ENCODE measurements at regions not wholly inside any gene's neighbourhood (a gene's known extent, or its start where the extent isn't known, plus 50 kb on each side); places are given as distances from the start of the nearest gene placed in this dataset.

DNA sequence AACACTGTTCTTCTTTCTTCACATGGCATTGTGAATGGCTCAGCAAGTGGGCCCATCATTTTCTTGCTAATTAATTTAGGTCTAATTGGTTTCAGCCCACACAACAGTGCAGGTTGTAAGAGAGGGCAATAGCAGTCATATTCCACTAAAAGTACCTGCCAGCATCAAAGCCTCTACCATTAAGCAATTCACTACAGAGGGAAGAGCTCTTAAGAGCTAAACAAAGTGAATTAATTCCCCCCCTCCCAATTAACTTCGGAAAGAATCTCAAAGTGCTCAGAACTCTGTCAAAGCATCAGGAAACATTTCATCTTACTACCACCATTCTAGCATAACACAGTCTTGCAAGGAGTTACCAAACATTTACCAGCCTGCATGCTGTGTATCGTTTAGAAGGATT lies 133.9 kb upstream of the UBASH3B start:
- no peak for DNase-seq

DNA sequence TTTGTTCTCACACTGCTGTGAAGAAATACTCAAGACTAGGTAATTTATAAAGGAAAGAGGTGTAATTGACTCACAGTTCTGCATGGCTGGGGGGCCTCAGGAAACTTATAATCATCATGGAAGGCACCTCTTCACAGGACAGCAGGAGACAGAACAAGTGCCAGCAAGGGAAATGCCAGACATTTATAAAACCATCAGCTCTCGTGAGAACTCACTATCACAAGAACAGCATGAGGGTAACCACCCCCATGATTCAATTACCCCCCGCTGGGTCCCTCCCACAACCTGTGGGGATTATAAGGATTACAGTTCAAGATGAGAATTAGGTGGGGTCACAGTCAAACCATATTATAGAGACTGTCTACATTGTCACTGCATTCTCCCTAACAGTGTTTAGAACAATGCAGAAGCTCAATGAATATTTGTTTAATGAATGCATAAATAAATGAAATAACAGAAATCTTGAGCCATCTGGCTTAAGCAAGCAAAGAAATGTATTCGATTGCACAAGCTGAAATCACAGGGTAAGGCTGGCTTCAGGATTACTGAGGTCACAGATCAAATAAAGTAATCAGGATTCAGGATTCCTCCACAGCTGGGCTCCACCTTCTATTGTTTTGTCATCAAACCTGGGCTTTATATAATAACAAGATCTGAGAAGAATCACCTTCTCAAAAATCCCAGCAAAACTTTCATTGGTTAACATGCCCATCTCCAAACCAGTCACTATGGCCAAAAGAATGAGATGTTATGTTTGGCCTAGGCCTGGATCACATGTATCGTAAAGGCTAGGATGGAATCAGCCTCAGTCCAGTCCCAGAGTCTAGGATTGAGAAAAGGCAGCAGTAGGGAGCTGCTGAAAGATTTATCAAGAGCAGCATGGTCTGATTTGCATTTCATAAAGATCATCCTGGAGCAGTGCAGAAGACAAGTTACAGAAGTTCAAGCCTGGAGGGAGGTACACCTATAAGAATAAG lies 137.8 kb upstream of the UBASH3B start:
- no peak for DNase-seq

DNA sequence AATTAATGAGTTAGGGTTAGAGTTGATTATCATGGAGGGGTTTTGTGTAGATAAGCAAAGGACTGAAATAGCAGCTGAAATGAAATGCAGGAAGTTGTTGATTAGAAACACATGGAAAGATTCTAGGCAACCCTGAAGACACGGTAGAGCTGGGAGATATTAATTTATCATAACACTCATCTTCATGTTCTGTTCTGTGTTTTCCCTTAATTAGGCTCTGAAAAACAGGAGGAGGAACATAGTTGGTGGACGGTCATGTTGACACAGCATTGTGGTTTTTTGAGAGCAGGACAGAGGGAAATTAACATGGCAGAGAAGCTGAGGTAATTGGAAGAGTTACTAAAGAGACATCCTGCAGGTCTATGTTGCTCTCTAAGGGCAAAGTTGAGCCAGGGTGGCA lies 138.8 kb upstream of the UBASH3B start:
- DNase-seq = no peak

DNA sequence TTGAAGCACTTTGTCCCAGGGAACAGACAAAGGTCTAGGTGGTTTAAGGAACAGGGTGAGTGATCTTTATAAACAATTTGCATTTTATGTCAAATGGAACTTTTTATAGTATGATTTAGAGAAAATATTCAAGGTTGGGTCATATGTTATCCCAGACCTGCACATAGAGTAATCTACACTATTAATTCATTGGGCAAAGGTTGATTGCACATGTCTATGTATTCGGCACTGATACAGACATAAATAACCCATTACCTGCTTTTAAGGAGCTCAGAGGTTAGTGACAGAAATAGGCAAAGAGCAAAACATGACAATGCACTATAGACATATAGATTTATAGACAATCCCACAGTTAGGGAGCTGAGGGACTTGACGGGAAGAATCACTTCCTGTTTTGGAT lies 141.5 kb upstream of the UBASH3B start:
- DNase-seq = no peak

DNA sequence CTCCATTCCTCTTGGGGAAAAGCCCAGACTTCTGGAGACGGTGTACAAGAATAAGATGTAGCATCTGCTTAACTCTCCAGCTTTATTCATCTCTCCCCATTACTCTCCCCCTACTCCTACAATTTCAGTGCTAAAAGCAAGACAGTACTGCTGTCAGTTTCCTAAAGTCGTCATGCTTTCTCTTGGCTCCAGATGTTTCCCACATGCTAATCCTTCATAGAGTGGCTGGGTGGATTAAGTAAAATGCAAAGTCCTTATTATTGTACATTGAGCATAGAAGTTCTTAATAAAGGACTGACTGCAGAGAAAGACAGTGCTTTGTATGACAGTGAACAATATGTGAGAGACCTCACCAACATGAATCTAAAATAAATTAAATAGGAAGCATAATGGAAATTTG lies 142.2 kb upstream of the UBASH3B start:
- DNase-seq = no peak

DNA sequence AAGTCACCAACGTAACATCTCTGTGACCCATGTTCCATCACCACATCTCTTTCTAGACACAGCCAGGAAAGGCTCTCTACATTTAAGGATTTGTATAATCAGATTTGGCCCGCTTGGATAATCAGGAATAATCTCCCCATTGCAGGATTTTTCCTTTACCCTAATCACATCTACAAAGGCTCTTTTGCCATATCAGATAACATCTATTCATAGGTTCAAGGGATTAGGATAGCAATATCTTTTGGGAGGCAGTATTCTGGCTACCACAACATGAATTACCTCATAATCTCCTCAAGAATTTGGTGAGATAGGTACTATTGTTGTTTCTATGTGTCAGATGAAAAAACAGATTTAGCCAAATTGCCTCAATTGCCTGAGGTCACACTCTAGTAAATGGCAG lies 142.8 kb upstream of the UBASH3B start:
- DNase-seq = no peak

DNA sequence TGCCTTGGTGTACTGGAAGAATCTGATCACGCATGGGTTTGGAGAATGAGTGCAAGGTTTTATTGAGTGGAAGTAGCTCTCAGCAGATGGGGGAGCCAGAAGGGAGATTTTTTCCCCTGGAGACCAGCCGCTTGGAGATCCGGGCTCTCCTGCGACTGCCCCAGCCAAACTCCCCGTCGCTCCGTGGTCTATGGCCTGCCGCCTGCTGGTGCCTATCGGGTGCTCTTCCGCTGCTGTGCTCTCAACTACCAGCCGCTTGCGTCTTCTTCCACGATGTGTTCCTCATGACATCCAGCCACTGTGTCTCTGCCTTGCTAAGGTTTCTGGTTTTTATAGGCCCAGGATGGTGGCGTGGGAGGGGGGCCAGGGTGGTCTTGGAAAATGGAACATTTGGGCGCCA lies 145.6 kb upstream of the UBASH3B start:
- no peak for DNase-seq

DNA sequence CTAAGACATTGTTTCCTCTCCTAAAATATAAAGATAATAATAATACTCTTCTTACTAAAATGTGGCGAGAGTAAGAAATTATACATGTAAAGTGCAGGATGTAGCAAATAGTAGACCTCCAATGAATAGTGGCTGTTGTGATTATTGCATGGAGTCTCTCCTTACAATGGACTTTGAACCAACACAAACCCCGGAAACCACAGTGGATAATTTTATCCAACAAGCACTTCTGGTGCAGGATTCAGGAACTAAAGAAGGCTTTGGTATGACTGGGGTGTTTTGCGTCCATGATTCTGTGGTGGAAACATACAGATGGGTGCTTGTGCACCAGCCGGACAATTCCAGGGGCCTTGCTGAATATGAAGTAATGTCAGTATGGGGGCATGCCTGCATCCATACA lies 146.4 kb upstream of the UBASH3B start:
- DNase-seq = no peak

DNA sequence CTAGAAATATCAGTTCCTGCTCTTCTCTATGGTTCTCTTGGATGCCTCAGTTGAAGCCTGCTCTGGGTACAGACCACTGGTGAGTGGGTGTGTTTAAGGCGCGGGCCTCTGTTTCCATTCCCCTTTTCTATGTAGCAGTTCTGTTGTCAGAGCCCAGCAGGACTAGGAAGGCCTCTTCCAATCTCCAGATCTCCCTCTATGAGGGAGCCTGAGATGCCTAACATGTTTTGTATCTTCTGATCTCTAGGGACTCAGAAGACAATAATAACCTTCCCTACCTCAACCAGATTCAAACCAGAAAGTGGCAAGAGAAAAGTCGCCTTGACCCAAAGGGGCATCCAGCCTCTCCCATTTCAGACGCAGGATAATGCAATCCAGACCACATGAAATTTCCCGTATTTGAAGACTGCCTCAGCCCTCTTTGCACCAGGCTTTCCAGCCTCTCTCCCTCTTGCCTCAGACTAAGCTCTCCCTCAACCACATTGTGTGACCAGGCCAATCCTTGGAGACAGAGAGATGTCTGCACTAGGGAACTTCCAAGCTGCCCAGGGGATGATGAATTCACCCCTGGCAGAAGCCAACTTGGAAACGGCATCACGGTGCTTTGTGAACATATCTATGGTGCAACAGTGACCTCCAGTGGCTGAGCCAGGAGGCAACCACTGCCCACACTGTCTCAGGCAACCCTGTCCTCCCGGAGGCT lies 150.1 kb upstream of the UBASH3B start:
- peak; percentile 32 for DNase-seq

DNA sequence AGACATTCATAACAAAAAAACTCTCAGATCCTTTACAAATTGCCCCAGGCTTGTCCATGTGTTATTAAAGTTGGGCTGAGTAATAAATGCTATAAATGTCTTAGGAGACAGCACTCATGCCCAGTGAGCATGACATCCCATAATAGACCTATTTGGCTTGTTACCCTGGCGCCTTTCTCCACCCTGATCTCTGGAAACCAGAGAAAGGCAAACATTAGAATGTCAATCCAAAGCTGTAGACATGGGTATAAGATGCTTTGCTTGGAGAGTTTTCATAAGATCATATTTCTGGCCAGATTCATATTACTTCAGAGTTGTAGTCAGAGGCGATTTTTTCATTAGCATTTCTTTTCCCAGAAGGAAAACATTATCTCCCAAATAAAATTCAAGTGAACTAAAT lies 161.3 kb upstream of the UBASH3B start:
- no peak for DNase-seq

DNA sequence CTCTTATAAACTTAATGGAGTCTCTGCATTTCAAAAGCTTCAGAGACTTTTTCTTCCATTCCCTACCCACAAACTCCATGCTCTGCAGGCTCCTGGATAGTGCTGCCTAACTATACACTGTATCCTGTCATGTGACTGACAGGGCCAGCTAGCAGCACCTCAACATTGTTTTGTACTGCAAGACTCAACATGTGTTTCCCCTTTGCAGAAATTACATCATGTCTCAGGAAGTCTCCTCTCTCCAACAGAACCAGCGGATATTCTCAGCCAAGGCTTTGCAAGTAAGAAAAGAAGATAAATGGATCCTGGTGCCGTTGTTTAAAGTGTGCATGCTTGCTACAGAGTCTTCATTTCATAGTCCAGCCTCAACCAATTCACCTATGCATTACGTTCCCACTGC lies 164.0 kb upstream of the UBASH3B start:
- DNase-seq = no peak

DNA sequence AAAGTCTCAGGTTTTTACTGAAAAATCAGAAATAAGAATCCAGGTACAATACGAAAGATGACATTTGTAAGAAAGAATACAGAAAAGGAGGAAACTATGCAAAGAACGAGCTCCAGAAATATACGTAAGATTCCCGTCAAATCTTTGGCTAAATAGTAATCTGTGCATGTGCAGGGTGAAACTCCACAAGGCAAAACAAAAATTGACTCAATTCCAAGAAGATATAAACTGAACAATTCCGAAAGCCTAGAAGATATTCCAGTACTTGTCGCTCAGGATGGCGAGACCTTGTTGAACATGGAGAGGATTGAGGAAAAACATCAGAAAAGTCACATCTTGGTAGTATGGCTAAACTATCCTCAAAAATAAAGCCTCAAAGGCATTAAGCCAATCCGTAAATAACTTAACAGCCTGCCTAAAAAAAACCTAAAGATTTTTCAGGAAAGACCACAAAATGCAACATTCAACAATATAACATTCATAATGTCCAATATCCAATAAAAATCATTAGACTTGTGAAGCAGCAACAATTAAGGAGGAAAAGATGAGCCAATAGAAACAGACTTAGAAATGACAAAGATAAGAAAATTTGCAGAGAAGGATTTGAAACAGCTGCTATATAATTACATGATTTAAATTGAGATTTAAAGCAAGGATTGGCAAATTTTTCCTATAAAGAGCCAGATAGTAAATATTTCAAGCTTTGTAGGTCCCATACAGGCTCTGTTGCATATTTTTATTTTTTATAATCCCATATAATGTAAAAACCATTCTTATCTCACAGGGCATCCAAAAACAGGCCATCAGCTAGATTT lies 166.4 kb upstream of the UBASH3B start:
- DNase-seq = no peak

DNA sequence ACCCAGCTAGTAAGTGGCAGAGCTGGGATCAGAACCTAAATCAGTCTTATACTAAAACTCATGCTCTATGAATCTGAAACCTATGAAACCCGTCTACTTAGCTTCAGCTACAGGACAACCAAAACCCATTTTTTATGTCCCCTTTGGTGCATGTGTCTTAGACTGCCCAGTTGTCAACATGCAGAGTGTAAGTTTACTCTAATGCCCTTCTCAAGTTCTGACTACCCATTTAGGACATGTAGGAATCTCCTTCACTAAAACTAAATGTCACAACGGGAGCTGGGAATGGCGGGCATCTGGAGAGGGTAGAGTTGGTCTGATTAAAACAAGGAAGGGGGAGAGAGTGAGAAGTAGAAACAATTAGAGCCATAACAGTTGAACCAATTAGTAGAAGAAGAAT lies 167.9 kb upstream of the UBASH3B start:
- no peak for DNase-seq

DNA sequence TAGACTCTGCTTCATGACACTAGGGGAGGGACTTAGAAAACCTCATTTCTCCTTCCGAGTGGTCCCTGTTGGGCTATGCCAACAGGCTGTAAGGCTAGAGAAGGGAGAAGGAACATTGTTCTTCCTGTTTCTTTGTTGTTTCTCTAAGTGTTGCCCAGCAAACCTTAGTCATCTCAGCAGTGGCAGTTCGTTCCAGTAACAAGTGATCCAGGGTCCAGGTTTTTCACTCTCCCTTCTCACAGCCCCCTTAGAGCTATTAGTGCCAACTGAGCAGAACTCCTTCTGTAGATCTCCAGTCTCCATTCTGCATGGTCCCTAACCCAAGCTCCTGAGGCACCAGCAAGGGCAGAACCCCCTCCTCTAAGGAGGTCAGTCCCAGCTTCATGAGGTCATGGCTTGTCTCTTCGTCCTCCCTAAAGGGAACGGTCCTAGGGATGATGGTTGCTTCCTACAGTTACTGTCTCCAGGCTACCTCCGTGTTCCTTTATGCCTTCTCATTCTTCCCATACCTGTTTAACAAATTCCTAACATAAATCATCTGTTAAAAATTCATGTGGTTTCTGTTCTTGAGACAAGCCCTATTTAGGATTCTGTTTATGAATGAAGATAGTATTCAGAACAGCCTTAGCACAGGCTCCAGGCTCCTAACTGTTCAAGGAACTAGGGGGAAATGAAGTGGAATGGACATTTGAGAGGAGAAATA lies 168.6 kb upstream of the UBASH3B start:
- no peak for DNase-seq

DNA sequence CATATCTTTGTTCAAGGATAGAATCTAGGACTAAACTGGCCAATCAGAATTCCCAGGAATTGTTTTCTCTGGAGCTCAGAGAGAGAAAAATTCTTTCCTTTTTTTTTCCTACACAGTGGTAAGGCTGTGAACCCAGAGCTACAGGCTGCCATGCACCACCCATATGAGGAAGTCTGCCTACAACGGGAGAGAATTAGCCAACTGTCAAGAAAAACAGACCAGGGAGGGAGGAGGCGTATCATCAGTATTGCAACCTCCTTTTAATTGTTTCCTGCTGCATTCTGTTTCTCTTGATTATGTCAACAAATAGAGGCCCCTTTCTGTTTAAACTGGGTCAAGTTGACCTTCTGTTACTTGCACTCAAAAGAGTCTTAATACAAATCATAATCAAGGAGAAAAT lies 176.5 kb upstream of the UBASH3B start:
- DNase-seq = no peak

DNA sequence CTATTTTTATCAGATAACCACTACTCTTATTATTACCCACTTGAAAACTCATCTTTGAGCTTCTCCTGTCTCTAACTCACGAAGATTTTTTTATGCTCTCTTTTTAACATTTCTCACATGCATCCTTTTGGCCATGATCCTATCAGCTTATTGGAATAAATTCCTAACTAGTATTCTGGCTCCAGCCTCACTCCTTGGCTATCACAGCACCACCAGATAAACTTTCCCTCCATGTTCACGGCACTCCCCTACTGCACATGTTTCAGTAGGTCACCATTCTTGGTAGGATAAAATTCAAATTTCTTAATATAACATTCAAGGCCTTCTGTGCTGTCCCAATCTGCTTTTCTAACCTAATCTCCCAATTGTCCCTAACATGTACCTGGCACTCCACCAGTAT lies 186.6 kb upstream of the UBASH3B start:
- DNase-seq = no peak

DNA sequence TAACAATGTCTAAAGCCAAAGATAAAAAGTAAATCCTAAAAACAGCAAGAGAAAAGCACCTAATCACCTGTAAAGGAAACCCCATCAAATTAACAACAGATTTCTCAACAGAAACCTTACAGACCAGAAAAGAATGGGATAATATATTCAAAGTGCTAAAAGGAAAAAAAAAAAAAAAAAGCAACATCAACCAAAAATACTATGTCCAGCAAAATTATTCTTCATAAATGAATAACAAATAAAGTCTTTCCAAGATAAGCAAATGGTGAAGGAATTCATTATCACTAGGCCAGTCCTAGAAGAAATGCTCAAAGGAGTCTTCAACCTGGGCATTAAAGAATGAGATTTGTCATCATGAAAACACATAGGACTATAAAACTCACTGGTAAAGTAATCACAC lies 192.0 kb upstream of the UBASH3B start:
- DNase-seq = no peak

DNA sequence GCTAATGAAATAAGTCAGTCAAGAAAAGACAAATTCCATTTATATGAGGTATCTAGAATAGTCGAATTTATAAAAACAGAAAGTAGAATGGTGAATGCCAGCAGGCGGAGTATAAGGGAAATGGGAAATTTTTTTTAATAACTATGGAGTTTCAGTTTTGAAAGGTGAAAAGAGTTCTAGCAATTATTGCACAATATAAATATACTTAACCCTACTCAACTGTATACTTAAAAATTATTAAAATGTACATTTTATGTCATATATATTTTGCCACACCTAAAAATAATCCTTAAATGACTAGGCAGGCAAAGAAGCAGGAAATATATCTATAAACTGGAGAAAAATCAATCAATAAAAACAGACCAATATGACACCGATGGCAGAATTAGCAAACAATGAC lies 196.5 kb upstream of the UBASH3B start:
- DNase-seq = no peak

DNA sequence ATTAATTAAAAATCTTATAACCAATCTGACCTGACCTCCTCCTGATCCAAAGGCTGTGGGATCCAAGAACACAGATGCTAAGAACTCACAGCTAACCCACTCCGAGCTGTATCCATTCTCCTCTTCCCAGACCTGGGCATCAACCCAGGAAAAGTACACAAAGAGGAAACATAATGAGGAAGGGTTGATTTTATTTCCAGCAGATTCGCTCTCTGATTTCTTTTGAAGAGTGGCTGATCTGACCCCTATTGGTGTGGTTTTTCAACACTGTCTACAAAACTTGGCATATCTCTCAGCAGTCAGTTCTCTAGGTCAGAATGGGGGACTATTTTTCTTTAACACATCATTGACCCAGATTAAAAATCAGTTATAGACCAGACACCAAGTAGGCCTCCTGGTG lies 201.9 kb upstream of the UBASH3B start:
- no peak for DNase-seq

DNA sequence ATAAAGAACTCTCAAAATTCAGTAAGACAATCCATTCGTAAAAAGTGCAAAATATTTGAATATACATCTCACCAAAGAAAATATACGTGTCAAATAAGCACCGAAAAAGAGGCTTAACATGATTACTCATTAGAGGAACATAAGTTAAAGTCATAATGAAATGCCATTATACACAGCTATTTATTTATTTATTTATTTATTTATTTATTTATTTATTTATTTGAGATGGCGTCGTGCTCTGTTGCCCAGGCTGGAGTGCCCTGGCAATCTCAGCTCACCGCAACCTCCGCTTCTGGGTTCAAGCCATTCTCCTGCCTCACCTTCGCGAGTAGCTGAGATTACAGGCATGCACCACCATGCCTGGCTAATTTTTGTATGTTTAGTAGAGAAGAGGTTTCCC lies 203.6 kb upstream of the UBASH3B start:
- DNase-seq = no peak

DNA sequence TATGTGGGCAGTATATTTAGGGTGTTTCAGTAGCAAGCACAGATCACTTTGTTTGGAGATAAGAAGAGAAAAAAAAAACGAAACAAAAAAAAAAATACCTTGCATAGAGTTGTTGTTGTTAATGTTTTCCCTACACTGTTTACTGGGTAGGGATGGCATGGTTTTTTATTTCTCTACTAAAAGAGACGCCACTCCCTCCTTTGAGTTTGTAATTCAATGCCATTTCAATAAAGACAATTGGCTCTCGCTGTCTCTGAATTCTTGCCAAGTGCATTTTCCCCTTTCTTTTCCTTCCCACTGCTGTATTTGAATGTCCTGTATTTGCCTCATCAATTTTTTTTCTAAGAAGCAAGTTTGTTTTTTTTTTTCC lies 213.9 kb upstream of the UBASH3B start:
- no peak for DNase-seq

DNA sequence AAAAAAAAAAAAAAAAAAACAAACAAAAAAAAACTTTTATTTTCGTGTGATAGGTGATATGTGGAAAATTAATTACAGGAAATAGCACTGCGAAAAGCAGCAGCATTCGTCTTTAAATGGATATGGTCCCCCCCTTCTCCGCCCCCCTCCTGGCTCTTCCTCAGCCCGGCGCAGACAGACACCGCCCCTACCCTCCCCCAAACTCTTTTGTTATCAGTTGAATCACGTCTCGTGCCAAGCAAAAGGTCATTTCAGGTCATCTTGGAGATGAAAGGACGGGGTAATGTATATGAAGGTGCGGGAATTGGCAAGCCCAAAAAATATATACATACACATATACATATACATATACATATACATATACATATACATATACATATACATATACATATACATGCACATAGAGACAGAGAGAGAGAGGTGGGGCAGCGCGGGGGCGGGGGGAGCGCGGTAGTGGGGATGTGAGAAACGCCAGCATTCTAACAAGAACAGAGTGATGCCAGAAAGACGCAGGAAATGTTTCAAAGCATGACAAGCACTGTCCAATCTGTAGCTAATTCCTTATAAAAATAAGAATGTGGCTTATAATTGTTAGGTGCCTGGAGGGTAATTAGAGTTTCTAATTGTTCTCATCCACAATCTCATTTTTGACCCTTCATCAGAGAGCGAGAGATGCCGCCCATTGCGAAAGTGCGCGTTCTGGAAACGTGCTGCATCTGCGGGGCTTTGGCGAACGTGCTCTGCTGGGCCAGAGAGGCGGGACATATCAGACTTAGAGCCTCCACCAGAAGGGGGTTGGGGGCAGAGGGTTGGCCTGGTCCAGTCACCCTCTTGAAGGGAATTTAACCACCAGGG lies 214.5 kb upstream of the UBASH3B start:
- no peak for DNase-seq
